Stromal cell of bone marrow (primary cell): ENCODE measurements at regions not wholly inside any gene's neighbourhood (a gene's known extent, or its start where the extent isn't known, plus 50 kb on each side); places are given as distances from the start of the nearest gene placed in this dataset.

Experiments used
- DNase-seq: peaks from one replicate; pipeline ENCODE4 v3.0.0-alpha.2; 2012; ENCODE audit warnings: low read depth

GRCh38 chr5:116650964-116651363 is 76.3 kb upstream of the SEMA6A start:
- no peak for DNase-seq

- DNase-seq = no peak
Observed at GRCh38 chr5:116650544-116650943, 75.9 kb upstream of the SEMA6A start.

GRCh38 chr5:116646611-116647289 is 72.1 kb upstream of the SEMA6A start:
- no peak for DNase-seq

- DNase-seq = no peak
Observed at GRCh38 chr5:116645627-116646026, 71.0 kb upstream of the SEMA6A start.

- DNase-seq = no peak
Observed at GRCh38 chr5:116640236-116640635, 65.6 kb upstream of the SEMA6A start.

- DNase-seq = no peak
Observed at GRCh38 chr5:116637149-116637740, 62.6 kb upstream of the SEMA6A start.

GRCh38 chr5:116632890-116633289 is 58.3 kb upstream of the SEMA6A start:
- DNase-seq = no peak

- no peak for DNase-seq
Observed at GRCh38 chr5:116631147-116631546, 56.5 kb upstream of the SEMA6A start.

GRCh38 chr5:116629168-116629567 is 54.5 kb upstream of the SEMA6A start:
- DNase-seq = no peak

GRCh38 chr5:116626945-116627679 is 52.5 kb upstream of the SEMA6A start:
- no peak for DNase-seq

- DNase-seq = peak; percentile 6
Observed at GRCh38 chr5:116626272-116626723, 51.7 kb upstream of the SEMA6A start.
